ENCODE measurements at regions not wholly inside any gene's neighbourhood (a gene's known extent, or its start where the extent isn't known, plus 50 kb on each side); places are given as distances from the start of the nearest gene placed in this dataset.
"Not testable (repeated sequence)": the region's sequence is repeated elsewhere in the genome, so short reads cannot be mapped to it uniquely, and the experiment has no call there.

- TF ChIP-seq REST (IDR thresholded peaks at IDR 0.05; ENCODE audit: unreplicated experiment); STAT1 (IDR thresholded peaks at IDR 0.05; ENCODE audit: unreplicated experiment); CTCF (conservative IDR thresholded peaks at IDR 0.05; ENCODE audit: low read depth in 2 of 2); EZH2 (IDR thresholded peaks at IDR 0.05; ENCODE audit: low read depth, unreplicated experiment); POLR2AphosphoS5 (IDR thresholded peaks at IDR 0.05; ENCODE audit: low read depth); ZNF331 (CRISPR knock-in tag; IDR thresholded peaks at IDR 0.05; ENCODE audit: low read depth); CREB1 (CRISPR knock-in tag; IDR thresholded peaks at IDR 0.05; ENCODE audit: low read depth); JUNB (IDR thresholded peaks at IDR 0.05; ENCODE audit: unreplicated experiment); EZH2phosphoT487 (IDR thresholded peaks at IDR 0.05; ENCODE audit: unreplicated experiment): not testable (repeated sequence)
Measured at GRCh38 chr9:63390897-63391296, 1894.1 kb downstream of the FOXD4L5 start.
